Stimulated activated CD4-positive, alpha-beta T cell treated with anti-CD3 and anti-CD28 coated beads, TNF-alpha, amount 100 ng/mL, for 48 hours (primary cell): ENCODE measurements at regions not wholly inside any gene's neighbourhood (a gene's known extent, or its start where the extent isn't known, plus 50 kb on each side); places are given as distances from the start of the nearest gene placed in this dataset.

Experiments
- DNase-seq, 3 donors: peaks; one replicate each; pipeline ENCODE4 v3.0.0-alpha.2; 2020; ENCODE audit warnings: low read depth in 3 of 3

- DNase-seq: no peak
These were observed 88.3 kb upstream of the ARHGAP29 start for GRCh38 chr1:94325377-94326302.

- no peak for DNase-seq
These were observed 86.8 kb upstream of the ARHGAP29 start for GRCh38 chr1:94324178-94324544.

DNA sequence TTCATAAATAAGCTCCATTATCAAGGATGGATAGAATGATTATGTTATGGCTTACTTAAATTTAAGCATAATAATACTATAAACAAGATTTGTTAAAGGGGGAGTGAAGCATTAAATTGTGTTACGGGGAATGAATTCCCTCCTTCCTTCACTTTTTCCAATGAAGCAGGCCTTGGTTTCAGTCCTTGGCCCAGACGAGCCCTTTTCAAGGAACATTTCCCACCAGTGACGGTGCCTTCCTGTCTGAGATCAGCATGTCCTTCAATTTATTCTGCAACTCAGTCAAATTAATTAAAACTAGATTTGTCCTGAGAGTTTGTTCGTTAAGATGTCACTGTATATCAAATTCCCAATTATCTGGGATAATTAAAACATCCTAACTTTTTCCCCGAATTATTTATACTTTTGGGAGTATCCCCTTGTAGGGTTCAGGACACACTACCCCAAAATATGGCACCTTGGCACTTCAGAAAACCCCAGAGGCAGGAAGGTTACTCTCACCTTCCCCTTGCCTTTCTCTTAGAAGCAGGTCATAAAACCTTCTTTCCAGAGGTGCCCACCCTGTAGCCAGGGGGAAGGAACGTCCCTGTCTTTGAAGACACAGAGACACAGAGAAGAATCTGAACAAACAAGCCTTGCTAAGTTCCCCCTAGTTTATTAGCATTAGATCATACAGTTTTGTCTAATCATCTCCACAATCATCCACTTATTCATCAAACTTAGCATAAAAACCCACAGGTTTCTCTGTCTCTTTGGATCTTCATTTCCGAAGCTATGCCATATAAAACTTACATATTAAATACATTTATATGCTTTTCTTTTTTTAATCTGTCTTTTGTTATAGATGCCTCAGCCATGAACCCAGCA is 86.2 kb upstream of the ARHGAP29 start:
- no peak for DNase-seq

GRCh38 chr1:94322696-94323095 is 85.3 kb upstream of the ARHGAP29 start:
- no peak for DNase-seq

- no peak for DNase-seq
These were observed 84.3 kb upstream of the ARHGAP29 start for GRCh38 chr1:94321662-94322061.

- DNase-seq: no peak
These were observed 82.1 kb upstream of the ARHGAP29 start for GRCh38 chr1:94319319-94320102.

DNA sequence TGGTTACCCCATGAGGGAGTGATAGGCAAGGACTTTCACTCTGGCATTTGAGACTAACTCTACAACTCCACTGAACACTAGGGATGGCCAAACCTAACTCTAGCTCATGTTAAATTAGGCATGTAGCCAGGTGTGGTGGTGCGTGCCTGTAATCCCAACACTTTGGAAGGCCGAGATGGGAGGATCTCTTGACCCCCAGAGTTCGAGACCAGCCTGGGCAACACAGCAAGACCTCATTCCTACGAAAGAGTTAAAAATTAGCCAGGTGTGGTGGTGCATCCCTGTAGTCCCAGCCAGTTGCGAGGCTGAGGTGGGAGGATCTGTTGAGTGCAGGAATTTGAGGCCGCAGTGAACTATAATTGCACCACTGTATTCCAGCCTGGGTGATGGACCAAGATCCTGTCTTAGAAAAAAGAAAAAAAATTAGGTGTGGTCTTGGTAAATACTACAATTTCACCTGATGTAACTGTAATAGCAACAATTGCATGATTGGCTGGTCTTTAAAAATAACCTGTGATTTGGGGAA is 81.2 kb upstream of the ARHGAP29 start:
- no peak for DNase-seq

DNA sequence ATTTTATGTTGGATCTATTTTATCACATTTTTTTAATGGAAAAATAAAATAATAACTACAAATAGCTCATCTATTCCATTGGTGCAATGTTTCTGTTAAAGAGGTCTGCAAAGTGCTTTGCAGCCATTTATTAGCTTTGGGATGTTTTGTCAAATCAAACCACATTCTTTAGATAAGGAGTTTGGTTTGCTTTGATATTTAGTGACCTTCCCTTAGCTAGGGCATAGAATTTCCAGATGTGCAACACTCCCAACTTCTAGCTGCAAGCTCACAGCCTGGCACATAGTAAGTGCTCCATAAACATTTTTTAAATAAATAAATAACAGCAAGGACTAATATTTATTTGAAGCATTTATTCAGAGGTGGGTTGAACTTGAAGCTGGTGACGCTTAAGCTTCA is 80.4 kb upstream of the ARHGAP29 start:
- no peak for DNase-seq

DNA sequence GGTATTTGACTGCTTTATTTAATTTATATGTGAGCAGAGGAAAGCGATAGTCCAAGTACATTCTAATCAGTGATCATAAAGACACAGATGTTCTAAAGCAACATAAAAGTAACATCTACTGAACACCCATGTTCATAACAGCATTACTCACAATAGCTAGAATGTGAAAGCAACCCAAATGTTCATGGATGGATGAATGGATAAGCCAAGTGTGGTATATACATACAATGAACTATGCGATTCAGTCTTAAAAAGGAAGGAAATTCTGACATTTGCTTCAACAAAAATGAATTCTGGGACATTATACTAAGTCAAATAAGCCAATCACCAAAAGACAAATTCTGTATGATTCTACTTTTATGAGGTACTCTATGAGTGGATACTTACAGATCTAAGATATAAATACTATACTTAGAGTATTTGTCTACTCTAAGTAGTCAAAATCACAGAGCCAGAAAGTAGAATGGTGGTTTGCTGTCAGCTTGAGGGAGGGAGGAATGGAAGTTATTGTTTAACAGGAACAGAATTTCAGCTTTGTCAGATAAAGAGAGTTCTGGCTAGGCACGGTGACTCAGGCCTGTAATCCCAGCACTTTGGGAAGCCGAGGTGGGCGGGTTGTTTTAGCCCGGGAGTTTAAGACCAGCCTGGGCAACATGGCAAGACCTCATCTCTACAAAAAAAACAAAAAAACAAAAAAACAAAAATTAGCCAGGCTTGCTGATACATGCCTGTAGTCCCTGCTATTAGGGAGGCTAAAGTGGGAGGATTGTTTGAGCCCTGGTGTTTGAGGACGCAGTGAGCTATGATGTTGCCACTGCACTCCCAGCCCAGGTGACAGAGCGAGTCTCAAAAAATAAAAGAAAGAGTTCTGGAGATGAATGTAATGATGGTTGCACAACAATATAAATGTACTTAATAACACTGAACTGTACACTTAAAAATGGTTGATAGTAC is 79.7 kb upstream of the ARHGAP29 start:
- DNase-seq: no peak

DNA sequence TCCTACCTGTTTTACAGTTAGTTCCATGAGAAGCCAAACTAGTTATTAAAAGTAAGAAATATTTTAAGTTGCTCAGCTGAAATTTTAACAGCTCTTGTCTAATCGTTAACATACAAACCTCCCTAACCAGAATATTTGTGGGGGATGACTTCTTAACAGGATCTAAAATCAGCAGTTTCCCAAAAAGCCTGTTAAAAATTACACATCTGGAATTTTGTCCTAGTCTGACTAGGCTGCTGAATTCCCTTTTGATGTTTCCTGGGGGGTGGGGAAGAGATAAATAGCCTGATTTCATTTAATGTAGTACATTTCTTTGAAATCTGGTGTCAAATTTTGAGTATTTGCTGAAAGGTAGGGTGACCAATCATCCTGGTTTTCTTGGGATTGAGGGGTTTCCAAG is 78.8 kb upstream of the ARHGAP29 start:
- DNase-seq: no peak

GRCh38 chr1:94315552-94316116 is 78.2 kb upstream of the ARHGAP29 start:
- no peak for DNase-seq

DNA sequence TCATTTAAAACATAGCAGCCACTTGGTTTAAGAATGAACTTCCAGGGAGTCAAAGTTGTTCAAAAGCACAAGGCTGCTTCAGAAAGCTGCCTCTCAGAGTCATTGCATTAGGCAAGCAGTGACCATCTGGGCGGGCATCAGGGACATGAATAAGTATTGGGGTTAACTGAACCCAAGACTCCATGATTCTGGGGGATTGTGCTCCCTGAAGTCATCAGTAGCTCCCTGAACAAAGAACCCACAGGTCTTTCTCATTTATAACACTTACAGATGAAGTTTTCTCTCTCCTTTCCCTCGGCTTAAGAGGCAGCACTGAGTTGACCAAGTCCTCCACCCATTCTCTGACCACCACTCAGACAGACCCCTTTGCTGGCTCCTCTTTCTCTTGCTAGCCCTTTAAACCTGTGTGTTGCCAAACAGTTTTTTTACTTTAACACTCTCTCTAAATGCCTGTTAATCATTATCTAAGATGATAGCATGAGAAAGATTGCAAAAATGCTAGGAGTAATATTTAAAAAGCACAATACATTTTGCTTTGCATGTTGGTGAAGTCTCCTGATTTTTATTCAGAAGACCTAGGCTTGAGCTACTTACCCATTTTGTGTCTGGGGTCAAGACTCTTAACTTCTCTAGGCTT is 77.0 kb upstream of the ARHGAP29 start:
- no peak for DNase-seq

DNA sequence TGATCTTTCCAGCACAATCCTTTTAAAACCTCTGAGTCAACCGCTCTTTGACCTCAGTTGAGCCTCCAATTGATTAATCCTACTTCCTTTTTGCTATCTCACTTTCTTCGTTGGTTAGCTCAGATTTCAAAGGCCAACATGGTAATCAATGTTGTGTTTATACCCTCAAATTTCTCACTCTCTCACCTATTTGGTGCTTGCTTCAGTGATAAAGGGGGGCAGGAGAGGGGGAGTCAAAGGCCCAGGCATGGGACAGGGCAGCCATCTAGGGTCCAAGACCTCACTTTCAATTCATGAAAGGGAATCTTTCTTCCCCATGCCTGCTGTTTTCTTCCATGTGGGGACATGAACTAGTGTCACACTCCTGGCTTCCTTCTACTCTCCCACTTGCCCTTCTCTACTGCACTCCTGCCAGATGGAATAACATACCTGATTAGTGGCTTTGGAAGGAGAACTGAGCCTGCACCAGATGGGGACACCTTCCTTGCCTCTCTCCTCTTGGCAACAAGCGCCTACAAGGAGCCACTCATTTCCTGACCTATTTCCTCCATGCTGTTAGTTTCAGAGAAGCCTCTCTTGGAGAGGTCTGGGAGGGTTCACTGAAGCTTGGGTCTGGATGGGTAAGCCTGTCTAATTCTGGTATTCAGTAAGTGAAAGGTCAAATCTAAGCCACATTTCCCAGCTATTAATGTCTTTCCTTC is 73.3 kb upstream of the ARHGAP29 start:
- no peak for DNase-seq

GRCh38 chr1:94309829-94310569 is 72.6 kb upstream of the ARHGAP29 start:
- DNase-seq: no peak

DNA sequence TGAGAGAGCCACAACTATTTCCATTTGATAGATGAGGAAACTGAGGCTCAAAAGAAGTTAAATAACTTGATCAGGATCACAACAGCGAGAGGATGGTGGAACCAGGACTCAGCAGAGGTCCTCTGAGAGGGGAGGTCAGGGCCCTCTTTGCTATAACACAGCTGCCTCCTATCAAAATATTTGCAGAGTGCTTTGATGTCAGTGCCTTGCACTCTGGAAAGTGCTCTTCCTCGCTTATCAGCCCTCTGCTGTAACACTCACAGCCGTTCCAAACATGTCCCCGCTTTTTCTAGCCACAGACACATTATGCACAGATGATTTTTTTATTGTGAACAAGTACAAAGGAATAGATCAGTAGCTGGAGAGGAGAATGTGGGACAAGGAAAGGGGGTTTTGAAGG is 71.8 kb upstream of the ARHGAP29 start:
- no peak for DNase-seq

DNA sequence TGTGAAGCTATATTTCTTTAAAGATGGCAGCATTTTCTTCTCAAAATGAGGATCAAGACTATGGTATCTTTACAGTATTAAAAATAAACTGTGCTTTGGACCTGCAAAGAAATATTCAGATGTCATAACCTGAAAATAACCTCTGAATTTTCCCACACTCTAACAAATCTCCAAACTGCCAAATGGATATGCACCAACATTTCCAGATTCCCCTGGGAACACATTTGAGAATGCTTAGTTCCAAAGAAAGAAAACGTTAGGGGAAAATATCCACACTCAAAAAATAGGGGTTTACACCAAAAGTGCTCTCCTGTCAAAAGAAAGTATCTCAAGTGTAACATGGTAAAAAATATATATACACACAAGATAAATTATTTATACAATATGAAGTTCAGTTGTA is 69.1 kb upstream of the ARHGAP29 start:
- DNase-seq: no peak

DNA sequence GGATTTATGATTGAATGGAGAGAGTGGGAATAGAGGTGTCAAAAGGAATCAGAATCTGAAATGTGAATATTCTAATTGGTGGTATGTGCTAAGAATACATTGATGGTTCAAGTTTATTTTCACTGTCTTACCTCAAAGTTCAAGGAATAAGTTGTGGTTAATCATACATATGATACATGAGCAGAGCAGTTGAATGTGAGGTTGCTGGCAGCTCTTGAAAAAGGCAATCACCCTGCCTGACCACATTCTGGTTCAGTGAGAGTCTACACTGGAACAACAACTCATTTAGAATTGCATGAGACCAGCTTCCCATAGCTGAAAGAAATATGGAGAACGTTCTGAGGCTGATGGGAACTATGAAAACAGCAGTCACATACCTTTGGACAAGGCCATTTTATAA is 68.3 kb upstream of the ARHGAP29 start:
- DNase-seq: no peak

- DNase-seq: no peak
These were observed 67.2 kb upstream of the ARHGAP29 start for GRCh38 chr1:94304553-94304952.

GRCh38 chr1:94303005-94303404 is 65.6 kb upstream of the ARHGAP29 start:
- DNase-seq: no peak
